GM19240 (cell line): ENCODE measurements at regions not wholly inside any gene's neighbourhood (a gene's known extent, or its start where the extent isn't known, plus 50 kb on each side); places are given as distances from the start of the nearest gene placed in this dataset.

Experiments
- DNase-seq: peaks from one replicate; pipeline ENCODE4 v3.0.0; 2011; ENCODE audit warnings: low spot score; ENCODE audit not compliant: insufficient read length

DNA sequence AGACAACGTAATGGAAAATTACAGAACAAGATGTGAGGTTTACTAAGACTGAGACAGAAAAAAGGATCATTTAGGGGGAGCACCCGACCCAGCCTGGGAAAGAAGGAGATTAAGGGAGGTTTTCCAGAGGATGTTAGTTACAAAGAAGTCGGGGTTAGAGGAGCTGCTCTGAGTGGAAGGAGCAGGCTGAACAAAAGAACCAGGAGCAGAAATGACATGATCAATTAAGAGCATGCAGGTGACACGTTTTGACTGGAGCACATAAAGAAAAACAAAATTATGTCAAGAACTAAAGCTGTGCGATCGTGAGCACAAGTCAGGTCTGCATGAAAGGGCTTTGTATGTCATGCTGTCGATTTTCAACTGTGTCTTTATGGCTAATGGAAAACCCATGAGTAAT is 417.3 kb upstream of the MARCKS start:
- DNase-seq = no peak

DNA sequence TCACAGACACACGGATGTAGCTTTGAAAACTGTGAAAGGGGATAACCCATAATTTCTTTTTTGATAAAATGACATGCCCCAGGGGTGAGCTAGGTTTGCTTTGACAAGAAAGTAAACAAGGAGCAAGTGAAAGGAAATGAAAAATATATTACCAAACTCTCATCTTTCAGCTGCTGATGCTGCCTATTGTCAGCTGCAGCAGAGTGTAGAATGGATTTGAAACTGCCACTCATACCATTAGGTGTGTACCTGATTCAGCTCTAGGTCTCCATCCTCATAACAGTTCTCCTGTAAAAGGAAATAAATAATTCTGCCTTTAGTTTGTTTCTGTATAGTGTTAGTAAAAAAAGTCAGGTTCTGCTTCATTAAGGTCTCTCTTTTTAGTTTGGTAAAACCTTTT is 415.1 kb upstream of the MARCKS start:
- no peak for DNase-seq

DNA sequence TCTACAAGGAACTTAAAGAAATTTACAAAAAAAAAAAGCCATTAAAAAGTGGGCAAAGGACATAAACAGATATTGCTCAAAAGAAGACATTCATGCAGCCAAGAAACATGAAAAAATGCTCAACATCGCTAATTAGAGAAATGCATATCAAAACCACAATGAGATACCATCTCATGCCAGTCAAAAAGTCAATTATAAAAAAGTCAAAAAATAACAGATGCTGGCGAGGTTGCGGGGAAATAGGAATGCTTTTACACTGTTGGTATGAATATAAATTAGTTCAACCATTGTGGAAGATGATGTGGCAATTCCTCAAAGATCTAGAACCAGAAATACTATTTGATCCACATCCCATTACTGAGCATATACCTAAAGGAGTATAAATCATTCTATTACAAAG is 411.9 kb upstream of the MARCKS start:
- DNase-seq = no peak

DNA sequence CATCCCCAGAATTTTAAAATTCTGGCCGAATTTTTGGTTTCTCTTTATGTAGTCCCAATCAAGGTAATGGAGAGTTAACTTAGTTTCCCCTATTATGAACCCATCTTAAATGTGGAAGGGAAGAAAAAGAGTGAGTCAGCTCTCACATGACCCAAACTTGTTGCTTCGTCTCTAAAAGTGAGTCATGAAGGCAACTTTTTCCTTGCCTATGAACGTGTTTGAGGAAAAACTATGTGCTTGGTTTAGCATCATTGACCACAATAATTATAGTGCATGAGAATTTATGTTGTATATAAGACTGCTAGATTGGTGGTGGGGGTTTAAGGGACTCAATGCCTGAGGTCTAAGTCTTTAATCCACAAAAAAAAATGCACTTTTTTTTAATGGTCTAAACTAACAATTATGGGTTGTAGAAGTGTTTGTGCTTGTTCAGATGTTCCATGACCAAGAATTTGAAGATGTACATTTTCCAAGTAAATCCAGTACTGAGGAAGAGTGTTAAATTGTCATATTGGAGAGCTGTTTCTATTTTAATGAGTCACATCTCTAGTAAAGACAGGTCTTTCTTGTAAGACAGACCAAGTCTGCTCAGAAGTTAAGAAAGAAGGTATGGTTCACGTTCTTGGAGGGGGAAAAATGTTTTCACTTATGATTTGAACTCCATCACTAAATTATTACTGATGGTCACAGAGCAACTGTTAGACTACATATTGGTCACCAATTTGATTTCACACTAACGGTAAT is 409.9 kb upstream of the MARCKS start:
- no peak for DNase-seq

DNA sequence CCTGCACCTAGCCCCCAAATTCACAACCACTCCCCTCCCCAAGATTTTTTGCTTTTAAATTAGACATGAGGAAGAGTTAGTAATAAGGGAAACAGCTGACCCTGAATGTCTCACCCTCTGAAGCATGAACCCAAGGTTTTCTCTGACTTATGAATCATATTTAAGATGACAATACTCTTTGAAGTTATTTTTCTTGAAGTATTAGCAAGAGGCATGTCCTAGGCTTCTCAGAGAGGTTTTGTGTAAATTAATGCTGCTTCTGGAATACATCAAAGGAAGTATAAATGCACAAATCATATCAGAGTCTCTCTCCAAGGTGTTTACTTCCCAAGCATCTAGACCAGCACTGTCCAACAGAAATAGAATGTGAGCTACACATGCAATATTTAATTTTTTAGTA is 408.1 kb upstream of the MARCKS start:
- no peak for DNase-seq

DNA sequence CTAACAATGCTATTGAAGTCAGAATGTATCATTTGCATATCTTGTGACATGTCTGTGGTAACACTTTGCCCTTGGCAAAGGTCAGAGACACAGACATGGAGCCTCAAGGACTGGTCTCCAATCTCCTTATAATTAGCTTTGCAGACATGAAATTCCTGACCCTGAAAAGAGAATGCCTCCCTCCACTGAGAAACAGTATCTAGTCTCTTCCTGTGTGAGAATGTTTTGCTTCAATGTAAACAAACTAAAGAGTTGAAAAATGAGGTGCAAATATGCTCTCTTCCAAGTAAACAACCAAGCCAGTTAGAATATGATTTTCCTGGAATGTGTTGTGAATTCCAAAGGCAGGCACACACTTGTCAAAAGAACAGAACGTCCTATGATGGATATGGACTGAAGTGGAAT is 407.1 kb upstream of the MARCKS start:
- no peak for DNase-seq

DNA sequence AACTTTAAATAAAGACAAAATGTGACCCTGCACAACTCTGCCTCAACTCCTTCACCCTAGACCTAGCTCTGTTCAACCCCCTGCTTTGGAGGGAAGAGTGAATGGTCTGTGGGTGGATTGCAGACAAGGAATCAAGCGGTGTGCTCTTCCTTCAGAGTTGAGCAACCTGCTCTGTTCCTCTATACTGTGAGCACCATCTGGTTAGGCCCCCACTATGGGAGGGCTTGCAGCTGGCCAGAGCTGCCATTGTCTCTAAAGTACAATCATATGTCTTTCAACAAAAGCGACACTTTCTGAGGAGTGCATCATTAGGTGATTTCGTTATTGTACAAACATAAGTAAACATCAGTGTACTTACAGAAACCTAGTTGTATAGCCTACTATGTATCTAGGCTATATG is 406.1 kb upstream of the MARCKS start:
- DNase-seq = no peak

DNA sequence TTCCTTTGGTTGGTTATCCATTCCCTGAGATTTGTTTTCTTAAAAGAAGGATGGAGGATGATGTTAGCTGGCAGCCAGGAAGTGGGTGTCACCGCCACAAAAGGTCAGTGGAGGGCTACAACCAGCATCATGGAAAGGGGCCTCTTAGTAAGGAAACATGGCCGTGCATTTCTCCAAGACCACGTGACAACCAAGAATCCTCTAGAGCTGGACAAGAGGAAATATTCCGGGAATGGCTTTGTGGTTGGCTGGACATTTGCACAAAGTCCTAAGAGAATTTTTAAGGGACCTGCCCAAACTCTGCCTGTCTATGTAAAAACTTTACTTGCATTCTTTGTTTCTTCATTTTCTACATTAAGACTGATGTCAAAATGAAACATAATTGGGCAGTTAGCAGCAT is 399.9 kb upstream of the MARCKS start:
- DNase-seq = no peak

DNA sequence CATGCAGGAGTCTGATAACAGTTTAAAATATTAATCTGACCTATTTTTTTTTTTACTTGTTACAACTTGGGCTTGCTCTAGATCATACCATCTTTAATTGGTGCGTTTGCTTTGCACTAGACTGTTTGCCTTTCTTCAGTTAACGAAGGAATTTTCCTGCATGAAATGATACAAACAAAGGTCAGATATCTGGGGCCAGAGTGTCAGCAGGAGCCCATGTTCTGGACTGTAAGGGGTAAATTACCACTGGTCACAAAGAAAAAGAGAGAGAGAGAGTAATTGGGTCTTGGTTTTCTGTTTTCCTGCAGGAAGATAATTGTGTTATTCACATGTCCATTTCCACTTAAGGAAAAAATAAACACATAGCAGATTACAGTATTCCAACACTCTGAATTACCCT is 399.4 kb upstream of the MARCKS start:
- no peak for DNase-seq

DNA sequence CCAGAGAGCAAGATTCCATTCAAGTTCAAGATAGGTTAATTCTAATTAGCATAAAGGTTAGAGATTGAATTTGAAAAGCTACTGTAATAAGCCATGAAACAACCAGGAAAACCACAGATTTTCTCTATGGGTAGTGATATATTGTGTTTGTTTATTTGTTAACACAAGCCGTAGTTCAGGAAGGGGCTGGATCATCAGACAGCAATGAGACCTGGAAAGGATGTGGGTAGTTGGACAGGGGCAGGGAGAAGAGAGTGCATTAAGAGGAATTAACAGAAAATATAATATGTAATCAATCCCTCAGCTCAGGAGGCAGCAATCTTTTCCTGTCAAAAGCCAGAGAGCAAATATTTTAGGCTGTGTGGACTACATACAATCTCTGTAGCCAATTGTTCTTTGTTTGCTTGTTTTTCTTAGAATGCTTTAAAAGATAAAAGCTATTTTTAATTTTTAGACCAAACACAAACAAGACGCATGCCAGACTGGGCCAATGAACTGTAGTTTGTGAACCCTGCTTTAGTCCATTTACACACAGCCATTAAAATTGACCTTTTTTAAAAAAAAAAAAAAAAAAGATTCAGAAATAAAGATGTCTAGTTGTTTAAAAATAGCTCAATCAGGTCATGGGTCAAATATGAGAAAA is 398.7 kb upstream of the MARCKS start:
- no peak for DNase-seq

DNA sequence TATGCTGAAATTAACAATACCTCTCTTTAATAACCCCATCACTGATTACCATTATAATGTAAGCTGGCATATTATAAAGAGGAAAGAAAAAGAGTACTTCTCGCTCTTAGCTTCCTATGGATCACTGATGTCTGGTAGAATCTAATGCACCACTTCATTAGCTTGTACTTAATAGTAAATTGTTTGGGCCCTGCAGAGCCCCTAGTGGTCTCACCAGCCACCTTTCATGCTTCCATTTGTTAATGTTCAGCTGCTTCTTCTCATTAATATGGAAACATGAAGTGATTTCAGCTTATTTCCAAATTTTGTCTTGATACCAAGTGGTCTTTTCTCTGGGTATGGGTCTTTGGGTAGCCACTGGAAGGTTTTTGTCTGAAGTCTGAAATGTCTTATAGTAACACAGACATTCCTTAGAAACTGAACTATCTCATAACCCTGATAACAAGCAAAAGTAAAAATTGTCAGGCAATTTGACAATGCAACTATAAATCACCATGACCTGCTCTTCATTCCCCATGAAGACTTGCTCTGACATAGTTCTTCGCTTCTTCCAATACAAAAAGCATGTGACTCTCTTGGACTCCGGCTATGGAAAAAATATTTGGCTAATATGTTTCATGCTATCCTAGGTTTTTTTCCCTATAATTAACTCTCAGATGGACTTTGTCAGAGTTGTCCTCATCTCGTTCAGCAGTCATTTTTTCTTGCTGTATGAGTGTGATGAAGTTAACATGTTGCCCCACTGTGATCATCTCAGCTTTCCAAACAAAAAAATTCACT is 395.8 kb upstream of the MARCKS start:
- DNase-seq = no peak

DNA sequence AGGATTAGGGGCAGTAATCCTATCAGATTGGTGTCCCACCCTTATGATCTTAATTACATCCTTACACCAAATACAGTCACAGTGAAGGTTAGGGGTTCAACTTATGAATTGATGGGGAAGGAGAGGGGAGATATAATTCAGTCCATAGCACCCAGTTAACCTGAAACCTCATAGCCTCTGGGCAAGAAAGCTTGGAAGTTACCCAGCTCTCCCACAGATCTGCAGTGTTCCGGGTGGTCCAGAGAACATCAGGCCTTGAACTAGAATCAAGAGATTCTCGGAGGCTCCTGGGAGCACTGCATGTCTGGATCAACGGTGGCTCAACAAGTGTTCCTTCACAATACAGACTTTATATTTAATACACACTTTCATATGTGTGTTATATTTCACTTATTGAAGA is 392.6 kb upstream of the MARCKS start:
- DNase-seq = no peak

DNA sequence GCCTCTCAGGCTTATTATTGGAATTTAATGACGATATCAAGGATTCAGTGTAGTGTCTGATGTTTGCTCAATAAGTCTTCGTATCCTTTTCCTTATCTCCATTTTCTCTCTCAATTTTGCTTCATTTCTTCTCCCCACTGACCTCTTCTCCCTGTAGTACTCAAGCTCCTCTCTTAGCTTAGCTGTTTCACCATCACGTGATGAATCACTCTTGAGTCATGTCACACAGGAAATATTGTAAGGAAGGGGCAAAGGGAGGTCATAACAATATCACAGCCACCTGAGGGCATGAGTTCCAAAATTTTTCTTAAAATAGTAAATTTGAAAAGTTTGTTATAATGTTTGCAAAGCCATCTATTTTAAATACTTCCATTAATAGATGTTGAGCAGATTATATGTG is 392.2 kb upstream of the MARCKS start:
- no peak for DNase-seq

DNA sequence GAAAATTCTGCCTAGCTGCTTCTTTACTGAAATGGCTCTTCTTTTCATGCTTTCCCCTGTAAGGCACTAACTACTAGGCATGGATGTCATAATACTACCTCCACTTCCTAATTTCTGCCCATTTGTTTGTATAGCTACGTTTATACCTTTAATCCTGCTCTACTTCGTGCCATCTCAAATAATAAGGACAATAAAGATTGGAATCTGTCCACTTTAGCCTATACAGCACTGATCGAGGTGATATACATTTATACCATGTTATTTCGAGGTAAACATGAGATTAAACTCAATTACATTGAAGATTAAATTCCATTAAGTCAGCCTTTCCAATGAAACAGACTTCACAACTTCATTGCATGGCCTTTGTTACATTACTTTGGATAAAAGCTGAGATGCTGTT is 390.6 kb upstream of the MARCKS start:
- DNase-seq = no peak

DNA sequence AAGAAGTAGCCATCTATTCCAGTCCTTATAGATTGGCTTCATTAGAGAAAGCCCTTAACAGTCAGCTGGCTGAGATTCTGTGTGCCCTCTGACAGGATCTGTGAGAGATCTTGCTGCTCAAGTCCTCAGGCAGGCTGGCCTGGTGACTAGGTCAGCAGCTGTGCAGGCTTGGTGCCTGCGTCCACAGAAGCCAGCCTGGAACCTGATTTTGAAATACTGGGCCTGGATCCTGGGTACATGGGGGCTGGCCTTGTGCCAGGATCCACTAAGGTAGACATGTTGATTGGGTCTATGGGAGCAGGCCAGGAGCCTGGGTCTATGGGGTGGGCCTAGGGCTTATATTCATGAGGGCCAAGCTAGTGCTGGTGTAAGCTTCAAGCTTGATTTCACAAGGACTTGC is 381.8 kb upstream of the MARCKS start:
- DNase-seq = no peak

DNA sequence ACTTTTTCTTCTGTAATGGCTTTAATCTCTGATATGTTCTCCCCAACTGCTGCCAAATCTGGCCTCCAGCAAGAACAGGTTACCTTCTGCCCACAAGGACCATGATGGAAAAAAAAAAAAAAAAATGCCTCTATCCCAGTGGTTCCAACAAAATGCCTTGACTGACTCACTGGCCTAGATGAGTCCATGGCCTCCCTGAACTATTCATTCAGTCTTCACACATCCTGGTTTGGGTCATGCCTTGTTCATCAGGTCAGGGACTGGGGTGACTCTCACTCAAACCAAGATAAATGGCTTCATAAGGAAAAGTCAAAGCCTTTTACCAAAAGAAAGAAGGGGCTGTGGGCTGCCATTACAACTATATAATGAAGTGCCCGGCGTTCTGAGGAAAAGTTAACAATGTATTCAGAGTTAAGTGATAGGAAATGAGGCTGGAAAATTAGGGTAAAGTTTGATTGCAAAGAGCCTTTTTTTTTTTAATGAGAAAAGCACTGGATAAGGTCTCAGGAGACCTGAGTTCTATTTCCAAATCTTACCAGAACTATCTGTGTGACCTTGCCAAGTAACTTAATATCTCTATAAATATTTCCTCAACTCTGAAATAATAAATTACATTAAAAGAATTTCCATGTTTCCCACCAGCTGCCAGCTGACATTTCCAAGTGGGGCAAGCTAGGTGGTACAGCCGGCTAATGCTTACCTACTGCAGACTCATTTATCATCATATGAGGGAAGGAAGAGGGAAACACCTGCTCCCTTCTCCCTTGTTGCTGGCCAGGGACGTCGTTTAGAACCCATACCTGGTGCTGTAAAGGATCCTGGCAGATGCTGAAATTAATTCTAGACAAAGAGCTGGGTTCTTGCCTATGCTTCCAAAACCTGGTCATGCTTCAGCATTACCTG is 380.0 kb upstream of the MARCKS start:
- DNase-seq = no peak

DNA sequence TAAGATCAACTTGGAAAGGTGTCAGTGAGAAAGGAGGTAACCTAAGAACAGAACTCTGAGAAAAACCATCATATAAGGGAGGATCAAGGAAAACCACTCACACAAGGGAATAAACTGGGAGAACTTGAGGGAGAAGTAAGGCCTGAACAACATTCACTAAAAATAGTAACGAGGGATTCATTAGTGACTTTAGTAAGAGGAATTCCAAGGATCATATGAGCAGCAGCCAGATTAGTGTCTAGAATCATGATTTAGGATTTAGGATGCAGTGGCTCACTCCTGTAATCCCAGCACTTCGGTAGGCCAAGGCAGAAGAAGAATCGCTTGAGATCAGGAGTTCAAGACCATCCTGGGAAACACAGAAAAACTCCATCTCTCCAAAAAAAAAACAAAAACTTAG is 376.5 kb upstream of the MARCKS start:
- DNase-seq = no peak

DNA sequence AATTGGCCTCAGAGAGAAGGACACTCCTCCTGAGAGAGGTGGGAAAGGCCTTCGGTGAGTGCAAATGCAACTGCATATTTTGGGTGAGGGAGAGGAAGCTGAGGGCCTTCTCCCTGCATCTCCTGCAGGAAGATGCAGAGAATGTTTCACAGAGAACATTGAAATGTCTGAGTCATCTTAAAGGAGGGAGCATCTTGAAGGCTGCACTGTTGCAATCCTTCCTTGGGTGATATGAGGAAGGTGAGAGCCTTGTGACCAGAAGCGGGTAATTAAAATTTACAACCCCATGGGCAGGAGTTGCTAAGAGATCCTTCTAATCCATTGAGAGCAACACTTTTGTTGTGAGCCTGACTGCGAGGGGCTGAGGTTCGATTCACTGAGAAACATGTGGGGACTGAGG is 375.7 kb upstream of the MARCKS start:
- no peak for DNase-seq

DNA sequence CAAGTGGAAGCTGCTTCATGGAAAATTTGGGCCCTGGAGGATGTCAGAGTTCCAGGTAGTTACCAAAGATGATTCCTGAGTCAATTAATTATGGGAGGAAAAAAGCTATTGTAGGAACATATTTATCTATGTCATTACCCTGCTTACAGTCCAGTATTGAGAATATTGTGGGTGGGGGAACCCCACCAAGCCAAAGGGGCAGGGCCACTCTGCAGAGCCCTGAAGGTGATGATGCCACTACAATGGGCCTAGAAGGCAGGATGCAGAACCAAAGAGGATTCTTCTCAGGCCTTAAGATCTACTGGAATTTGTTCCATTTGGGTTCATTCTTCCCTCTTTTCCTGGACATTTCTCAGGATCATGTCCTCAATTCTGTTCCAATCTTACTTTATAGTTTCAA is 375.2 kb upstream of the MARCKS start:
- no peak for DNase-seq

DNA sequence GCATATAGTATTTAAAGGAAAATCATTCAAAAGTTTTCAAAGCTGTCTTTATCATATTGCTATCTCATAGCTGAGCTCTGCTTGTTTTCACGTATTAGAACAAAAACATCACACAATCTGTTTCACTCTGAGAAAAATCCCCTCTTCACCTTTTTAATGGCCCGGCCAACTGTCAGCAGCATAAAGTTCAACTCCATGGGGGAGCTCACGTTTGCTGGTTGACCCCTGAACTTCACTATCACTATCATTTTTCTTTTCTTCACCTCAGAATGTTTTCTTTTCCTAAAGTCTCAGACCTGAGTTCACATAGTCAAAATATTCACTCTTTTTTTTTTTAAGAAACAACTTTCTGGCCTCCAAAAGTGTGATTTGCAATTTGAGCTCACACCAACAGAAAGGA is 374.4 kb upstream of the MARCKS start:
- no peak for DNase-seq

DNA sequence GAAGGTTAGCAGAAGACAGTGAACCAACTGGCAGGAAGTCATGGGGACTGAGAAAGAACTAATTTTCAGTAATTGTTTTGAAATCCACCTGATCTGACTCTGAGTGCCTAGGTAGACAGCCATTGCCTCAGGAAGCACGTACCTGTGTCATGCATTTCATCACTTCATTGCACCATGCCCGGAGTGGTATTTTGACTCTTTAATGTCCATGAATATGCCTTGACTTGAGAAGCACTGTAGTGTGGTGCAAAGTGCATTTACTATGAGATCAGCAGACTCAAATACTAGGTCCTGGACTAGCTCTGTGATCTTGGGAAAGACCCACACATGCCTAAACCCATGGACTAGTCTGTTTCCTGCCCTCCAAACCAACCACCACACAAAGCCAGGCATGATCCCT is 370.9 kb upstream of the MARCKS start:
- no peak for DNase-seq
